Peyer's patch (tissue), 4 donors: ENCODE measurements at regions not wholly inside any gene's neighbourhood (a gene's known extent, or its start where the extent isn't known, plus 50 kb on each side); places are given as distances from the start of the nearest gene placed in this dataset.

ENCODE experiments used
- CTCF ChIP-seq, 6 experiments: fragments of 450-650 bp in 4 of 6; fragments of 200-600 bp in 2 of 6; sonication (generic) in 1 of 6; IDR thresholded peaks; one replicate each; pipeline ENCODE4 v1.5.1; 2017 to 2019; ENCODE audit warnings: antibody characterized with exemption in 6 of 6, mild to moderate bottlenecking in 3 of 6, moderate library complexity in 1 of 6
- POLR2A ChIP-seq, 2 donors: fragments of 450-650 bp; IDR thresholded peaks; one replicate each; pipeline ENCODE4 v1.5.1; 2017; ENCODE audit warnings: antibody characterized with exemption in 2 of 2, mild to moderate bottlenecking in 2 of 2, moderate library complexity in 2 of 2

- TF ChIP-seq CTCF (IDR thresholded peaks at IDR 0.05) (no peak), POLR2A (IDR thresholded peaks at IDR 0.05) (no peak)
Observed at GRCh38 chr2:20917287-20917660, 94.4 kb upstream of the LDAH start.
